ENCODE measurements at regions not wholly inside any gene's neighbourhood (a gene's known extent, or its start where the extent isn't known, plus 50 kb on each side); places are given as distances from the start of the nearest gene placed in this dataset.

DNA sequence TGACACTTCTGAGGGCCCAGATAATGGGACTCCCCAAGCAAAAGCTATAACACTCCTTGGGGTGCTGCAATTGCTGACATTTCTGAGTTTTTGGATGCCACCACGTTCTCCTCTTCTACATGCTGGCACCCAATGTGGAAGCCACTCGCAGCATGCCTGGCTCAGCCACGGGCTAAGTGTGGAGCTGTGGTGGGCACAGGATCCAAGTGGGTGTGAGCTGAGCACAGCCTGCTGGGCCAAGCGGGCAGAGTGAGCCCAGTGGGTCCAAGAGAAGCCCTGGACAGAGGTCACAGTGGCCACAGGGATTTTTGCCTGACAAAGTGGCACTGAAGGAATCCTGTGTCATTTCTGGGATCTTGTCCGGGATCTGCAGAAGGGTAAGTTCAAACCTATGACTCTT is 213.2 kb downstream of the C6orf118 start:
- DNase-seq (ENCODE audit: extremely low read depth in 1 of 11, low read depth in 9 of 11, low spot score in 4 of 11), result no peak

DNA sequence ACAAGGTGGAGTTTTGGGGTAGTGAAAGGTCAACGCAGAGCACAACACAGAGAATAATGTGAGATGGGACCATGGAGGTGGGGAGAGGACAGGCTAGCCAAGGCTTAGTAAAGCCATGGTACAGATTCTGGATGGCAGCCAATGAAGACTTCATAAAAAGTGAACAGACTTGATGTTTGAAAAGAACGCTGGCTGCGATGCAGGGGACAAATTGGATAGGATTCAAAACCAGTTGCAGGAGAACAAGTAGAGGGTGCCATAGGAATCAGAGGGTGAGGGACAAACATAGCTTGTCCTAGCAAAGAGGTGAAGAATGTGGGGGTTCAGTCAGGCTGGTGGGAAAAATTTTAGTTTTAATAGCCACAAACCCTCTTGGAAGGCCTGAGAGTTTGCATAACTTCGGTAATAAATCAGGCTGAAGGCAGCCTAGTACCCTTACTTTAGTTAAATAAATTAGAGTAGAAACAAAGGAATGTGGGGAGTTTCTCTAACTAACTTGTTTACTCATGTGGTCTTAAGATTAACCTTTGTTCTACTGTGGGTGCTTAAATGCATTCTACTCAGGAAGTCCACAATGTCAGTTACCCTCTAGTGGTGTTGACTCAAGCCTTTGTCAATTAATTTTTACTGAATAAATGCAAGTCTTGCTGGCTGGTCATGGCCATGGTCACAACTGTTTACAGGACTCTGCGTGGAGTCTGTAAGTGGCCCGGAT is 216.4 kb downstream of the C6orf118 start:
- DNase-seq (ENCODE audit: extremely low read depth in 1 of 11, low read depth in 9 of 11, low spot score in 4 of 11), result no peak

DNA sequence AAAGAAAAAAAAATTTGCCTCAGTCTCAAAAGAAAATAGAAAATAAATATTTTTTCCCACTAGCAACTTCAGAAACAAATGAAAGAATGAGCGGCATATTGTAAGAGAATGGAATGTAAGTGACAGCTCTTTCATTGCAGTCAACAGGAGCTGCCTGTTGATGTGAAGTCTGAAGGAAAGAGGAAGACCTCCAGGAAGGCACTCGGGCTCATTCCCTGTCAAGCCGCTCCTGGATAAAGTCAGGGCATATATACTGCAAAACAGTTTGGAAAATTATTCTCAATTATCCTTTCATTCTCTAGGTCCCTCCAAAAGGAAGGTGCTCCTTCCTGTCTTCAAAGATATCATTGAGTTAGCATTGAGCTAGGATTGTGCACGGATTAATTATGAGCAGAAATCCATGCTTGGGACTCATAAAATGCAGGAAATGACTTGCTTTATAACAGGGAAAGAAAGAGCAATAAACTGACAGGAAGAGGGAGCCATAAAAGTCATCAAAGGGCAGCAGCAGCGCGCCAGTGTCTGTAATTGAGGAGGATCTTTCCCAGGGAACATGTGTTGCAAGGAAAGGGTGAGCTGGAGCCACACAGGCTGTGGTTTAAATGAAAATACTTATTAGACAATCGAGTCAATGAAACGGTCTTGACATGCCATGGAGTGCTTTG is 218.2 kb downstream of the C6orf118 start:
- DNase-seq (ENCODE audit: extremely low read depth in 1 of 11, low read depth in 9 of 11, low spot score in 4 of 11), result peak in 1 of 11 donors; percentile 17

DNA sequence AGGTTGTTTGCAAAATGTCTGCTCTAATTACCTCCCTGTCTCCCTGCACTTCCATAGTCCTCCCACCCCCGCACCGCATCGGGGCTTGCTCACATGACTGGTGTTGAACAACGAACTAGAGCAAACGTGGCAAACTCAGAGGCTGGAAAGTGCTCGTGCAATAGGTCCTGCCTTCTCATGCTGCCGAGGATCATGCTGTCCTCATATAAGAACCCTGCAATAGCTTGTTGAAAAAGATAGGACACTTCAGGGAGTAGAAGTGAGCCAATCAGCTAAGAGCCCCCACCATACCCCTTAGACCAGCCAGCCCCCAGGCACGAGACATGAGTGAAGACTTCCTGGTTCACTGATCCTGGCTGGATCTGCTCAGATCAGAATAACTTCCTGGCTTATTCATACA is 219.2 kb downstream of the C6orf118 start:
- no peak for DNase-seq (ENCODE audit: extremely low read depth in 1 of 11, low read depth in 9 of 11, low spot score in 4 of 11)

GRCh38 chr6:165086814-165087213 is 222.6 kb downstream of the C6orf118 start:
- no peak for DNase-seq (ENCODE audit: extremely low read depth in 1 of 11, low read depth in 9 of 11, low spot score in 4 of 11)

- DNase-seq (ENCODE audit: extremely low read depth in 1 of 11, low read depth in 9 of 11, low spot score in 4 of 11), result no peak
These were observed 226.8 kb downstream of the C6orf118 start for GRCh38 chr6:165082636-165083035.

DNA sequence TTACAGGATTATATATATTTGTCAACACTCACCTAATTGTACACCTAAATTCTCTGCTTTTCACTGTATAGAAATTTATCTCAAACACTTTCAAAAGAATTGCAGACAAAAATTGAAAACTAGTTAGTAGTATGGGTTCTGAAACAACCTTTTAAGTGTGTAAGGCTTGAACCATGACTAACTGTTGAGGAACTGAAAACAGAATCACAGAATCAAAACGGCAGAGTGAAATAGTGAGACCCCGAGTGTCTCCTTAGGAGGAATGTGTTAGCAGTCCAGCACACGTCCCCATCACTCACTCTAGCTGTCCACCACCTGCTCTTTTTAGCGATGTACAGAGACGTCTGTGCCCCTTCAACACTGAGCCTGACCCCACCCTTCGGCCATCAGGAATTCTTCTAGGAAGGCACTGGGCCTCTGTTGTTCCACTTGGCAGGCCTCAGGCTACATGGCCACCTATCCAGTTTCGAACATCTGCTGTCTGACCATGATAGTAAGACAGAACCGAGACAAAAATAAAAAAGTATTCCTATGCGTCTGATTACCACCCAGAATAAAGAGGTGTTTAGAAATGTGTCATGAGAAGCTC is 227.4 kb downstream of the C6orf118 start:
- DNase-seq (ENCODE audit: extremely low read depth in 1 of 11, low read depth in 9 of 11, low spot score in 4 of 11), result no peak

DNA sequence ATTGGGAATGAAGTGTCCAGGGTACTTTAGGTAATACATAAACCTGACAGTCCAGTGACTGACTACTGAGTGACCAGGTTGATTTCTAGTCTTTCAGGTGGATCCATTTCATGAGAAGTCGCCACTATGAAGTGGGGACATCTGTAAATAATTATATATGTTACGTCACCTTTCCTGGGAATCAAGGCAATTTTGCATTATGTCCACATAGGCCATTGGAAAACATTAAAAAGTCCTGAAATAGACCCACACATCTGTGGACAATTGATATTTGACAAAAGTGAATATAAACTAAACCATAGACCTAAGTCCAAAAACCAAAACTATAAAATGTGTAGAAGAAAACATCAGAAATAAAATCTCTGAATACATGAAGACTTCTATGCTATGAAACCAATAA is 231.5 kb downstream of the C6orf118 start:
- DNase-seq (ENCODE audit: extremely low read depth in 1 of 11, low read depth in 9 of 11, low spot score in 4 of 11), result no peak

DNA sequence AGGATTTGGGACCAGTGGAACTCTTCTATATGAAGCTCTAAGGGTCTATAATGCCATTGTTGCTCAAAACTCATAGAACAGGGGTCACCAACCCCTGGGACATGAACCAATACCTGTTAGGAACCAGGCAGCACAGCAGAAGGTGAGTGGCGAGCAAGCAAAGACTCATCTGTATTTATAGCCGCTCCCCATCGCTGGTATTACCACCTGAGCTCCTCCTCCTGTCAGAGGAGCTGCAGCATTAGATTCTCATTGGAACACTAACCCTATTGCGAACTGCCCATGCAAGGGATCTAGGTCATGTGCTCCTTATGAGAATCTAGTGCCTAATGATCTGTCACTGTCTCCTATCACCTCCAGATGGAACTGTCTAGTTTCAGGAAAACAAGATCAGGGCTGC is 237.5 kb downstream of the C6orf118 start:
- no peak for DNase-seq (ENCODE audit: extremely low read depth in 1 of 11, low read depth in 9 of 11, low spot score in 4 of 11)

- no peak for DNase-seq (ENCODE audit: extremely low read depth in 1 of 11, low read depth in 9 of 11, low spot score in 4 of 11)
These were observed 248.7 kb downstream of the C6orf118 start for GRCh38 chr6:165060720-165061119.

DNA sequence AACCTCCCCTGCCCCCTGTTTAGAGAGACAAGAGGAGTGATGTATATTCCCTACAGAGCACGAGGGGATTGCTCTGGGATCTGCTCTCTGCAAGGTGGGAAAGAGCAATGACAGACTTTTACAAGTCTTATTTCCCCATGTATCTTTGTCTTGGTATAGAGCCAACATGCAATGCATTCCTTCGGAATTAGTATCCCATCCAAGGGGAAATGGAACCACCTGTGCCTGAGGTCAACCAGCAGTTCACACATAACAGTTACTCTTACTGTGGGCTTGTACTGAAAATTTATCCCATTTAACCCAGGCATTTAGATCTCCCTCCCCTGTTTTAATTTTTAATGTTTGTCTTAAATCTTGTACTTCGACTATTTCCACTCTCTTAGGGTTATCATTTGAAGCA is 250.4 kb downstream of the C6orf118 start:
- no peak for DNase-seq (ENCODE audit: extremely low read depth in 1 of 11, low read depth in 9 of 11, low spot score in 4 of 11)

DNA sequence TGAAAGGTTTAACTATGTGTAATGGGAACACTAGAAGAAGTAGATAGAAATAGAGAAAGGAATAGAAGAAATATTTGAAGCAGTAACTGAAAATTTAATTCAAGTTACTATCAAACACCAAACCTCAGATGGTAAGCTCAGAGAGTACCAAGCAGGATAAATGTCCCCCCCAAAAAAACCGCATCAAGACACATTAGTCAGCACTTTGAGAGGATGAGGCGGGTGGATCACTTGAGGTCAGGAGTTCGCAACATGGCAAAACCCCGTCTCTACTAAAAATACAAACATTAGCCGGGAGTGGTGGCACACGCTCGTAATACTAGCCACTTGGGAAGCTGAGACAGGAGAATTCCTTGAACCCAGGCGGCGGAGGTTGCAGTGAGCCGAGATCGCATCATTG is 253.1 kb downstream of the C6orf118 start:
- DNase-seq (ENCODE audit: extremely low read depth in 1 of 11, low read depth in 9 of 11, low spot score in 4 of 11), result no peak

GRCh38 chr6:165055231-165055630 is 254.2 kb downstream of the C6orf118 start:
- DNase-seq (ENCODE audit: extremely low read depth in 1 of 11, low read depth in 9 of 11, low spot score in 4 of 11), result no peak

GRCh38 chr6:165052561-165053480 is 256.6 kb downstream of the C6orf118 start:
- no peak for DNase-seq (ENCODE audit: extremely low read depth in 1 of 11, low read depth in 9 of 11, low spot score in 4 of 11)

DNA sequence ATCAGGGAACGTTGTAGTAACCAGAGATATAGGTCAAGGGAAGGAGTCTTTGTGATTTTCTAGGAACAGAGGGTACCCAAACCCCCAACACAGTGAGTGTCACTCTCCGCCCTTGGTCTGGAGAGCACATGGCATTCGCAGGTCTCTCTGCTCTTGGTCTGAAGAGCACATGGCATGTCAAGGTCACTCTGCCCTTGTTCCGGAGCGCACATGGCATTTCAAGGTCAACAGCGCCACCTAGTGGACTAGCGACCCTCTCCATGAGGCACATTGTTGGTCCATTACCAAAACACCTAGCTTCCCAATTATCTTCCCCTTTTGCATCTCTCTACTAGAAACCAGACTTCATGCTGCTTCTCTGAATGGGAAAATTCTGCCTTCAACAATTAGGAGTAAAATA is 260.0 kb downstream of the C6orf118 start:
- peak in 4 of 11 donors; percentile 6 to 15 (median 7) for DNase-seq (ENCODE audit: extremely low read depth in 1 of 11, low read depth in 9 of 11, low spot score in 4 of 11)

DNA sequence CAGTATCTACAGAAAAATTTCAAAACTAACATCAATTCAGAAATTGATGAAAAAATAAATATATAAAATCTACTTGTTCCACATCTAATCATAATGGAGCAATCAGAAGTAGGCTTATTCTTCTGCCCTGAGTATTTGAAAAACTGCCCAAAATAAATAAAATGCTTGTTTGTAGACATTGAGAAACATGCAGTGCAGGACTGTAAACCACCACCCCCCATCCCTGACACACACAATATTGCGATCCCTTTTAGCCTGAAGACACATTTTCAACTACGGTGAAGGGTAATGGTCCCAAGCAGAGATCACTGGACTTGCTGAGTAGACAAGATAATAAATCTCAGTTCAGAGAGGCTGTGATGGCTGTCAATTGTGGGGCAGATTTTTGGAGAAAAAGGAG is 261.5 kb downstream of the C6orf118 start:
- no peak for DNase-seq (ENCODE audit: extremely low read depth in 1 of 11, low read depth in 9 of 11, low spot score in 4 of 11)

- DNase-seq (ENCODE audit: extremely low read depth in 1 of 11, low read depth in 9 of 11, low spot score in 4 of 11), result no peak
These were observed 263.8 kb downstream of the C6orf118 start for GRCh38 chr6:165045631-165046030.

DNA sequence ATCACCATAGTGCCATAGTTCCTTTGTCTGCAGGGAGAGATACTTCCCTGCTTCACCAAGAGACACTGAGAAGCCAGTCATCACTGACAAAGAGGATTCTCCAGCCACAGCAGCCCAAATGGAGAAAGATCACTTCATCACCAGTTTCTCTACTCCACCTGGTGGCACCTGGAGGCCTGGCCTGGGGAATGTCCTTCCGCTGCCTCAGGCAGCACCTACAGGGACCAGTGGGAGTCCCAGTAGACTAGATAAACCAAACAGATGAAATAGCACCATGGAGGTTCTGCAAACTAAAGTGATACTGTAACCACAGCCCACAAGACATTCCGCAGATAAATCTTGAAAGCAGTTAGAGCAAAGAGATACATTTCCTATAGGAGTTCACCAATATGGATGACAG is 266.5 kb downstream of the C6orf118 start:
- no peak for DNase-seq (ENCODE audit: extremely low read depth in 1 of 11, low read depth in 9 of 11, low spot score in 4 of 11)

DNA sequence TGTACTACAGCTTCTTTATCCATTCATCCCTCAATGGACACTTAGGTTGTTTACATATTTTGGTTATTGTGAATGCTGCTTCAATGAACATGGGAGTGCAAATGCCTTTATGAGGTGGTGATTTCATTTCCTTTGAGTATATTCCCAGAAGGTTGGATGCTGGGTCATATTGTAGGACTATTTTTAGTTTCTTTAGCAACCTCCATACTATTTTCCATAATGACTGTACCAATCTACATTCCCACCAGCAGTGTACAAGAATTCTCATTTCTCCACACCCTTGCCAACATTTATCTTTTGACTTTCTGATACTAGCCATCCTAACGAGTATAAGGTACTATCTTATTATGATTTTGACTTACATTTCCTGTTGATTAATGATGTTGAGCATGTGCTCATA is 269.0 kb downstream of the C6orf118 start:
- DNase-seq (ENCODE audit: extremely low read depth in 1 of 11, low read depth in 9 of 11, low spot score in 4 of 11), result no peak

Measured in renal cortex interstitium (tissue), 11 donors.